KMS-11 (cell line): ENCODE measurements at regions not wholly inside any gene's neighbourhood (a gene's known extent, or its start where the extent isn't known, plus 50 kb on each side); places are given as distances from the start of the nearest gene placed in this dataset.

Experiments used
- H2AFZ ChIP-seq: fragments of 200-600 bp; sonication (generic); 2 replicates; pipeline ENCODE4 v1.6.1; 2016; ENCODE audit warnings: antibody characterized with exemption, mixed run types, low read depth
- H3K27ac ChIP-seq: fragments of 200-600 bp; sonication (generic); 2 replicates; pipeline ENCODE4 v1.6.1; 2016; ENCODE audit warnings: mild to moderate bottlenecking, mixed run types
- H3K27me3 ChIP-seq: fragments of 200-600 bp; sonication (generic); 2 replicates; pipeline ENCODE4 v1.6.1; 2017; ENCODE audit warnings: mild to moderate bottlenecking, low read depth, mixed run types, moderate library complexity; ENCODE audit not compliant: insufficient read depth
- H3K36me3 ChIP-seq: fragments of 200-600 bp; sonication (generic); 2 replicates; pipeline ENCODE4 v1.6.1; 2017; ENCODE audit warnings: mild to moderate bottlenecking, mixed run types; ENCODE audit not compliant: insufficient read depth
- H3K4me1 ChIP-seq: fragments of 200-600 bp; sonication (generic); 2 replicates; pipeline ENCODE4 v1.6.1; 2016; ENCODE audit warnings: mild to moderate bottlenecking, low read depth, mixed run types; ENCODE audit not compliant: poor library complexity, severe bottlenecking
- H3K4me2 ChIP-seq: fragments of 200-600 bp; sonication (generic); 2 replicates; pipeline ENCODE4 v1.7.0; 2016; ENCODE audit warnings: mild to moderate bottlenecking, mixed run types
- H3K4me3 ChIP-seq: fragments of 200-600 bp; sonication (generic); IDR thresholded peaks from 2 replicates; pipeline ENCODE4 v1.6.1; 2017; ENCODE audit warnings: low read depth, low read length, mixed read lengths; ENCODE audit not compliant: insufficient read depth
- H3K79me2 ChIP-seq: fragments of 200-600 bp; sonication (generic); 2 replicates; pipeline ENCODE4 v1.6.1; 2016; ENCODE audit warnings: low read depth, mixed run types; ENCODE audit not compliant: insufficient read depth
- H3K9ac ChIP-seq: fragments of 200-600 bp; sonication (generic); 2 replicates; pipeline ENCODE4 v1.6.1; 2016; ENCODE audit warnings: mild to moderate bottlenecking, mixed run types
- H4K20me1 ChIP-seq: fragments of 200-600 bp; sonication (generic); 2 replicates; pipeline ENCODE4 v1.6.1; 2016; ENCODE audit warnings: mild to moderate bottlenecking, mixed run types; ENCODE audit not compliant: insufficient read depth
- CTCF ChIP-seq: fragments of 200-600 bp; sonication (generic); conservative IDR thresholded peaks from 2 replicates; pipeline ENCODE4 v1.6.1; 2017; ENCODE audit warnings: low read depth, mild to moderate bottlenecking, antibody characterized with exemption, low read length, moderate library complexity, mixed read lengths

GRCh38 chr3:184467171-184467570 lies 87.3 kb downstream of the CHRD start:
- Histone ChIP-seq H3K27me3 (no peaks in the 10 kb centered on the region), H3K9ac (no peak overlapping the region), H2AFZ (no peak overlapping the region), H4K20me1 (no peaks in the 10 kb centered on the region), H3K27ac (no peak overlapping the region), H3K4me3 (no peak overlapping the region), H3K79me2 (no peaks in the 10 kb centered on the region), H3K4me1 (no peaks in the 10 kb centered on the region), H3K4me2 (no peak overlapping the region), H3K36me3 (no peaks in the 10 kb centered on the region)
- TF ChIP-seq CTCF, result no peak

GRCh38 chr3:184470551-184470950 lies 90.7 kb downstream of the CHRD start:
- Histone ChIP-seq H4K20me1 (no peaks in the 10 kb centered on the region), H3K27ac (no peak overlapping the region), H3K4me1 (no peaks in the 10 kb centered on the region), H3K4me2 (no peak overlapping the region), H3K27me3 (no peaks in the 10 kb centered on the region), H2AFZ (no peak overlapping the region), H3K36me3 (no peaks in the 10 kb centered on the region), H3K79me2 (no peaks in the 10 kb centered on the region), H3K9ac (no peak overlapping the region), H3K4me3 (no peak overlapping the region)
- no peak for TF ChIP-seq CTCF

GRCh38 chr3:184471439-184471838 lies 90.1 kb upstream of the EPHB3 start:
- H3K4me2 ChIP-seq, result no peak overlapping the region
- H3K27me3 ChIP-seq, result no peaks in the 10 kb centered on the region
- no peak overlapping the region for H3K4me3 ChIP-seq
- no peaks in the 10 kb centered on the region for H4K20me1 ChIP-seq
- no peak overlapping the region for H3K9ac ChIP-seq
- H3K79me2 ChIP-seq, result no peaks in the 10 kb centered on the region
- no peak overlapping the region for H3K27ac ChIP-seq
- no peaks in the 10 kb centered on the region for H3K4me1 ChIP-seq
- no peaks in the 10 kb centered on the region for H3K36me3 ChIP-seq
- TF ChIP-seq CTCF, result no peak
- H2AFZ ChIP-seq, result no peak overlapping the region

- no peak overlapping the region for H3K27ac ChIP-seq
- H3K9ac ChIP-seq, result no peak overlapping the region
- TF ChIP-seq CTCF, result no peak
- H3K79me2 ChIP-seq, result no peaks in the 10 kb centered on the region
- no peaks in the 10 kb centered on the region for H3K4me1 ChIP-seq
- H3K4me2 ChIP-seq, result no peak overlapping the region
- no peaks in the 10 kb centered on the region for H4K20me1 ChIP-seq
- no peaks in the 10 kb centered on the region for H3K27me3 ChIP-seq
- H2AFZ ChIP-seq, result no peak overlapping the region
- H3K4me3 ChIP-seq, result no peak overlapping the region
- no peaks in the 10 kb centered on the region for H3K36me3 ChIP-seq
These were observed 88.7 kb upstream of the EPHB3 start for GRCh38 chr3:184472723-184473428.
